ENCODE measurements at regions not wholly inside any gene's neighbourhood (a gene's known extent, or its start where the extent isn't known, plus 50 kb on each side); places are given as distances from the start of the nearest gene placed in this dataset.

- DNase-seq, result no peak
These were observed 122.1 kb upstream of the ISX start for GRCh38 chr22:34943830-34944229.

DNA sequence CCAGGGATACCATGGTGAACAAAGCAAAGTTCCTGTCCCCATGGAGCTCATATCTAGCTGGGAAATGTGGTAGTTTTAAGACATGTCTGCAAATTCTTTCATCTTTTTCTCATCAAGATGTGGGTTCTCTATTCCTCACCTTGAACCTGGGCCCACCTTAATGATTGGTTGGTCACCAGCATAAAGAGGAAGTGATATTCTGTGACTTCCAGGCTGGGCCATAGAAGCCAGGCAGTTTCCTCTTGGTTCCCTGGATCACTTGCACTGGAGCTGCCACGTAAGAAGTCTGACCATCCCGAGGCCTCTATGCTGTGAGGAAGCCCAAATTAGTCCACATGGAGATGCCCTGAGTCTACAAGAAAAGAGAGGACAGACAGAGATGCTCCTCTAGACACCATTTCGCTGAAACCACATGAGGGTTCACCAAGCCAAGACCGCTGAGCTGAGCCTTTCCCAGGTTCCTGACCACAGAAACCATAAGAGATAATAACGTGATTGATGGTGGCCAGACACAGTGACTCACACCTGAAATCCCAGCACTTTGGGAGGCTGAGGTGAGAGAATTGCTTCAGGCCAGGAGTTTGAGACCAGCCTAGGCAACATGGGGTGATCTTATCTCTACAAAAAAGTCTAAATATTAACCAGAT is 119.5 kb upstream of the ISX start:
- DNase-seq, result no peak

GRCh38 chr22:34950489-34950888 is 115.5 kb upstream of the ISX start:
- no peak for DNase-seq

GRCh38 chr22:34951212-34951611 is 114.7 kb upstream of the ISX start:
- no peak for DNase-seq

DNA sequence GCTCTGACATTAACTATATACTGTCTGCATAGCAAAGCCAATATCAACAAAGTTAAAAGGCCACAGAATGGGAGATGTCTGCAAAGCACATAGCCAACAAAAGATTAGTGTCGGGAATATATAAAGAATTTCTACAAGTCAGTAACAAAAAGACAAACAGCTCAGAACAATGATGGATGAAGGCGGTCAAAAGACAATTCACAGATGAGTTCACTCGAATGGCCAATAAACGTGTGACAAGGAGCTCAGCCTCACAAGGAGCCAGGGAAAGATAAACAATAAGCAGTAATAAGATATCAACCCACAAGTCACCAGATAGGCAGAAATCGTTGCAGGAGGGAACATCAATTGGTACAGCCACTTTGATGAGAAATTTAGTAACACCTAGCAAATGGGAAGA is 106.0 kb upstream of the ISX start:
- DNase-seq, result no peak

DNA sequence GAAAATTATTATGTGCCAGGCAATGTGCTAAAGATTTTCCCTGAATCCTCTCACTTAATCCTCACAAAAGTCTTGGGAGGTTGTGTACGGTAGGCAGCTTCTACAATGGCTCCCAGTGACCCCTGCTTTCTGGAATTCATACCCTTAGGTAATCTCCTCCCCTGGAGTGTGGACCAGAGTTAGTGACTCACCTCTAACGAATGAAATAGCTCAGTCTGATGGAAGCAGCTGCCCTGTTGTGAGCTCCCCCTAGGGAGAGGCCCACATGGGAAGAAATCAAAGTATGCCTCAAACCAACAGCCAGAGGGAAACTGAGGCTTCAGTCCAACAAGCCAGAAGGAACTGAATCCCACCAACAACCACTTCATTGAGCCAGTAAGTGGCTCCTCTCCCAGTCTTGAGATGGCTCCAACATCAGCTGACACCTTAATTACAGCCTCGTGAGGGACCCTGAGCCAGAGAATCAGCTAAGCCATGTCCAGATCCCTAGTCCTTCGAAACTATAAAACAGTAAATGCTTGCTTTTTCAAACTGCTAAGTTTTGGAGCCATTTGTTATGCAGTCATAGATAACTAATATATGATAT is 98.9 kb upstream of the ISX start:
- no peak for DNase-seq

GRCh38 chr22:34969001-34969790 is 96.8 kb upstream of the ISX start:
- DNase-seq, result no peak

DNA sequence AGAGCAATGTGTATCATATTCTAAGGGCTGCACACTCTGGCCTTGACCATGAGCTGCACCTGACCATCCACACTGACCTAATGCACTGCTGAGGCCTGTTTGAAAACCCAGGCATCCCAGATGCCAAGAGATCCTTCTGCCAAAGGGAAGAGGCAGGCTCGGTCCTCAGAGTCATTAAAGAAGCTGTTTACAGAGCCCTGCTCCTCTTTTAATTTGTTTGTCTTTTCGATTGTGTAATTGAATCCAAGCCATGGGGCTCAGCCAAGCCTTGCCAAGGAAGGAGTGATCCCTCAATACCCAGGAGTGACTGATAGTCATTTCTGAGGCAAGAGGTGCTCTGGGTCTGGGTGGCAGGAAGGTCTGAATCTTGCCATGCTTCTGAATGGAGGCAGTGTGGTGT is 94.5 kb upstream of the ISX start:
- no peak for DNase-seq

GRCh38 chr22:34972191-34972897 is 93.6 kb upstream of the ISX start:
- no peak for DNase-seq

GRCh38 chr22:34973016-34973415 is 92.9 kb upstream of the ISX start:
- no peak for DNase-seq

DNA sequence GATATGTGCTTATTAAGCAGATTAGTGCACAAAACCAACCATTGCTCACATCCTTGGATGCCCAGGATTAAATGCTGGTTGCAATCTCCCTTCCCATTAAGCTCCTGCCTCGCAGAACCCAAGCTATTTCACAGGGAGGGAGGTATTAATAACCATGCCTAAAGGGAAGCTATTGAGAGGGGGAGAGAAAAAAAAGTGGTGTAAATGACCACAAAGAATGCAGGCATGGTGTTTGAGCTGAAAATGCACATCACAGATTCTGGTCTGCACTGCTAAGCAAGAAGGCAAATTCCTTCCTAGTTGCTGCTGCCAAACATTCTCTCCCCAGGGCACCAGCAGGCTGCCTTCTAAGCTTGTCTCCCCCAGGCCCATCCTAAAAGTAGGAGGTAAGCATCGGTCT is 92.0 kb upstream of the ISX start:
- DNase-seq, result no peak

- DNase-seq, result peak; percentile 0
These were observed 90.2 kb upstream of the ISX start for GRCh38 chr22:34975721-34976120.

- DNase-seq, result no peak
These were observed 89.5 kb upstream of the ISX start for GRCh38 chr22:34976474-34976873.

DNA sequence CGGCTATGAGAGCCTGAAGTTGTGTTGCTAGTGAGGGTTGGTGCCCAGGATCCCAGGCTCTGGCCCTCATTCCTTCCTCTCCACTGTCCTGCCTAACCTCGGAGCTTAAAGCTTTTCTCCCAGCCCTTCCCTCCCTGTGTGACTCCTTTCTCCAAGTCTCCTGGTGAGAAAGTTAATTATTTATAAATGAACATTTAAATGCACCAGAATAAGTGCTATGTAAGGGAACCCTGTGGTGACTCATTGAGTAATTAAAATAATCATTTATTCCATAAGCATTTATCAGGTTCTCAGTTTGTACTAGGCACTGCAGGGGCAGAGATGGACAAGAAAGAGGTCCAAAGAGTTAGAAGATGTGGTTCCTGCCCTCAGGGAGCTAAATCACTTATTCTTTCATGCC is 89.1 kb upstream of the ISX start:
- DNase-seq, result no peak

GRCh38 chr22:34986523-34986922 is 79.4 kb upstream of the ISX start:
- DNase-seq, result no peak

DNA sequence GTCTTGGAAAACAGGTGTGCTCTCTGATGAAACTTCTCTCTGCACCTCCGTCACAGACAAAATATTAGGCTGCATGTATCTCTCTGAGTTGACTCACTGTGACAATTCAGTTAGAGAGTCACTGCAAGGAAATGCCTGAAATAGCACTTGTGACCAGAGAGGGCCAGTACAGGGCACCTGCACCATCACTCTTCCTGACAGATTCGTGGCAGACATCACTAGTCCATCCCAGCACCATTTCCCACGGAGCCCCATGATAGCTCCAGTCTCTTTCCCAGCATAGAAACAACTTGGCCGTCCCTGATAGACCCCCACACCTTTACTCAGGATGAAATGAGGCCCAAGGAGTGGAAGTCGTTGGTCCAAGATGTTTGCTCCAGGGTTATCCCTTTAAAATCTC is 73.3 kb upstream of the ISX start:
- no peak for DNase-seq

DNA sequence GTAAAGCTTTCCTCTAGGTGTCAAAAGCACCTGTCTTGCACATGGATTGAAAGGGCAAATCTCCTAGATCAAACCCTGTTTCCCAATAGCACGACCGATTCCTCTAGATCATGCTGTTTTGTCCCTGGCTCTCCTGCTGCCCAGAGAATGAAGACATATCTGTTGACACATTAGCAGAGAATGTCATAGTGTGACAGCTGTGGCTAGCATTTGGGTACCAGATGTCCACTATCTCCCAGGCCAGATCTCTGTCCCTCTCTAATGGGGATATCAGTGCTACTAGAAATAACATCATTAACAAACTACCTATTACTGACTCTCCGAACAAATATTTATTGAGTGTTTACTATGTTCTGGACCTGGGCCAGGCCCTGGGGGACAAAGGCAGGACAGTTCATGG is 72.4 kb upstream of the ISX start:
- no peak for DNase-seq

DNA sequence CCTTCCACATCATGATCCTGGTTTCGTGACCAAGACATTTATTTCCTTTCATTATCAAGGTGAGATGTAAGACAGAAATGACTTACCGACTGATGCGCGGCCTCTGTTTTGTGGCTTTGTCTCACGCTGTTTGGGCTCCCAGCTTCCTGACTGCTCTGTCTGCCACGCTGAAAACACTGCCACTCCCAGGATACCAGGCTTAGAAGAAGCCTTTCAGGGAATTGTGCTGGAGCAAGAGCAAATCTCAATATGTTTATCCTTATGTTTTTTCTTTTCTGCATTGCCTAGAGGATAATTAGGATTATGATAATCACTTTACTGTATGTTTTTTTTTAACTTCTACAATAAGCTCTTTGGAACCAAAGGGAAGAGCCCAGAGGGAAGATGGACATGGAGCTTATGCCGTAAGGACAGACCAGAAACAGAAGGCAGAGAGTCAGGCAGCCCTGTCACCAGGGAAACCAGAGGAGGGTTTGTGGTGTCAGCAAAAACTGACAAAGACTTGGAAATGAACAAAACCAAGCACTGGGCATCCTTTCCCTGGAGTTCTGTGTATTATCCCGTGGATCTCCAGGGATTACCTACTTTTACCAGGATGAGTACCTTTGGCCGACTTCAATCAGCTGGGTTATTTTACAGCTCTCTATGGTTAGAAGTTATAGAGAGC is 68.2 kb upstream of the ISX start:
- DNase-seq, result no peak

DNA sequence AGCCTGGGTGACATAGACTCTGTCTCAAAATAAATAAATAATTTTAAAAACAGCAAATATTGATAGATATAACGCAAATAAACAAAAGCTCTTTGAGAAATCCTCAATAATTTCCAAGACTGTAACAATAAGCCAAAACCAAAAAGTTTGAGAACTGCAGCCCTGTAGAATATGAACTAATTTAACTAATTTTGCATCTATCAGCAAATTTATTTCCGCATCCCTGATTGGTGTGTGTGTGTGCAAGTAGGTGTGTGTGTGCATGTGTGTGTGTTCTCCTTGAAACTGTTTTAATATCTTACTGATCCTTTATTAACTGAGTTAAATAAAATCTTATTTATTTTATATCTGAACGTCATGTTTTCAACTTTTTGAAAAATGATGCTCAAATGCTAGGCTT is 67.0 kb upstream of the ISX start:
- no peak for DNase-seq

GRCh38 chr22:35008213-35008612 is 57.7 kb upstream of the ISX start:
- no peak for DNase-seq

DNA sequence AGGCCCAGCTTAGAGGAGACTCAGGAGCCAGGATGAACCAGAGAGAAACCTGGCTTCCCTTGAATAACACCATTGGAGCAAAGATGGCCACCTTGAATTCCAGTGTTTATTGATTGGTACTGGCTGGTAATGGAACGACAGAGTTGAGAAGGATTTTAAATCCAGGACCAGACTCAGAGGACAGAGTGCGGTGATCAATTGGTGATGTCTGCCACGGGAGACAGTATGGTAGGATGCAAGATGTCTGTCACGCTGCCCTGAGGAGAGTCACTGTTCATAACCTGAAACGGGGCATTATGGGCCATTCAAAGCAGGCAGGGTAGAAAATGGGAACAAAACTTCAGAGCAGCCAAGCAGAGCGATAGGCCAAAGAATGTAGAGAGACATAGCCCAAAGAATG is 55.4 kb upstream of the ISX start:
- DNase-seq, result no peak

DNA sequence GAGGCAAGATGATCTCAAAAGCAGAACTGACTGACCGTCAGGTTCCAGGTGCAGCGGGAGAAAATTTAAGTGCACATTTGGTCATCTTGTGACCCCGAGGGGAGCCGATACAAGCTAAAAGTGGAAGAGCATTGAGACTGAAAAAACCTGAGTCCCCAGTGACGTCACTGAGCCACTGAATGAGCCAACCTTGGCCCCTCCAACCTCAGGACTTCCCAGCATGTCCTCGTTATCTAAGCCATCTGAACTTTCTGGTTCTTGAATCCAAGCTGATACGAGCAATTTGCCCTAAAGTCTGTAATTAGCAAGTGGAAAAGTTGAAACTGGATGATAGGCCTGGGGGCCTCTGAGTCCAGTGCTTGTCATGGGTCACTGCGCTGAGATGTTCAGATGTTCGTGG is 51.1 kb upstream of the ISX start:
- DNase-seq, result no peak

Measured in kidney glomerular epithelial cell (primary cell).